ENCODE measurements at regions not wholly inside any gene's neighbourhood (a gene's known extent, or its start where the extent isn't known, plus 50 kb on each side); places are given as distances from the start of the nearest gene placed in this dataset.

GRCh38 chr20:22771706-22772105, 187.3 kb upstream of the FOXA2 start:
- H2AFZ ChIP-seq (ENCODE audit: insufficient read depth, low read length, poor library complexity), result no peak overlapping the region
- DNase-seq, result no peak
- H4K8ac ChIP-seq (ENCODE audit: low read depth, low read length), result no peak overlapping the region
- H3K4me2 ChIP-seq (ENCODE audit: low read length), result no peak overlapping the region
- no peaks in the 10 kb centered on the region for H3K9me3 ChIP-seq (ENCODE audit: insufficient read depth, low read depth, low read length)
- no CpG with 5 or more reads among the region's 5 CpGs for WGBS (ENCODE audit: extremely low coverage, insufficient coverage, insufficient read length)
- H3K4ac ChIP-seq (ENCODE audit: low read depth, low read length), result no peak overlapping the region
- no peak overlapping the region for H4K91ac ChIP-seq (ENCODE audit: low read depth, low read length)
- no peaks in the 10 kb centered on the region for H3K36me3 ChIP-seq (ENCODE audit: control insufficient read depth in 1 of 2, insufficient read depth in 2 of 2, low read length in 2 of 2)
- peaks cover 21 to 38% of the 10 kb centered on the region in 2 experiments for H3K4me1 ChIP-seq (ENCODE audit: control insufficient read depth in 1 of 2, insufficient read depth in 2 of 2, low read length in 2 of 2)
- H3K27ac ChIP-seq (ENCODE audit: low read depth, low read length), result no peak overlapping the region
- no peak overlapping the region for H3K9ac ChIP-seq (ENCODE audit: low read length)
- no peak overlapping the region for H3K18ac ChIP-seq (ENCODE audit: low read length)
- H2BK120ac ChIP-seq (ENCODE audit: insufficient read depth, low read length, poor library complexity), result no peak overlapping the region
- H3K27me3 ChIP-seq (ENCODE audit: insufficient read depth, low read length), result no peaks in the 10 kb centered on the region
- peaks cover 18% of the 10 kb centered on the region for H3K79me1 ChIP-seq (ENCODE audit: low read length)
- no peaks in the 10 kb centered on the region for H3K79me2 ChIP-seq (ENCODE audit: control insufficient read depth, insufficient read depth, low read length, poor library complexity)
- H2BK5ac ChIP-seq (ENCODE audit: low read depth, low read length, poor library complexity), result no peak overlapping the region
- no peak overlapping the region for H2AK5ac ChIP-seq (ENCODE audit: low read length)
- H2BK12ac ChIP-seq (ENCODE audit: low read length), result no peak overlapping the region
- no peak overlapping the region for H4K12ac ChIP-seq (ENCODE audit: low read depth, low read length)
- H3K4me3 ChIP-seq (ENCODE audit: low read depth, low read length), result no peak overlapping the region
- H3K14ac ChIP-seq (ENCODE audit: low read length), result no peak overlapping the region
- no peak overlapping the region for H3K23ac ChIP-seq (ENCODE audit: low read length)

- H3K23ac ChIP-seq (ENCODE audit: low read length), result no peak overlapping the region
- H3K79me1 ChIP-seq (ENCODE audit: low read length), result peaks cover 19% of the 10 kb centered on the region
- no peak overlapping the region for H4K12ac ChIP-seq (ENCODE audit: low read depth, low read length)
- H4K91ac ChIP-seq (ENCODE audit: low read depth, low read length), result no peak overlapping the region
- no peak overlapping the region for H3K14ac ChIP-seq (ENCODE audit: low read length)
- H3K36me3 ChIP-seq (ENCODE audit: control insufficient read depth in 1 of 2, insufficient read depth in 2 of 2, low read length in 2 of 2), result no peaks in the 10 kb centered on the region
- no peak overlapping the region for H2BK5ac ChIP-seq (ENCODE audit: low read depth, low read length, poor library complexity)
- peaks cover 18 to 31% of the 10 kb centered on the region in 2 experiments for H3K4me1 ChIP-seq (ENCODE audit: control insufficient read depth in 1 of 2, insufficient read depth in 2 of 2, low read length in 2 of 2)
- H3K27ac ChIP-seq (ENCODE audit: low read depth, low read length), result no peak overlapping the region
- H3K4me3 ChIP-seq (ENCODE audit: low read depth, low read length), result no peak overlapping the region
- no peak overlapping the region for H3K18ac ChIP-seq (ENCODE audit: low read length)
- no peak overlapping the region for H4K8ac ChIP-seq (ENCODE audit: low read depth, low read length)
- H2AFZ ChIP-seq (ENCODE audit: insufficient read depth, low read length, poor library complexity), result no peak overlapping the region
- no CpG with 5 or more reads among the region's 3 CpGs for WGBS (ENCODE audit: extremely low coverage, insufficient coverage, insufficient read length)
- H2BK12ac ChIP-seq (ENCODE audit: low read length), result no peak overlapping the region
- no peak overlapping the region for H3K4ac ChIP-seq (ENCODE audit: low read depth, low read length)
- H2BK120ac ChIP-seq (ENCODE audit: insufficient read depth, low read length, poor library complexity), result no peak overlapping the region
- no peaks in the 10 kb centered on the region for H3K27me3 ChIP-seq (ENCODE audit: insufficient read depth, low read length)
- H3K4me2 ChIP-seq (ENCODE audit: low read length), result no peak overlapping the region
- no peak overlapping the region for H2AK5ac ChIP-seq (ENCODE audit: low read length)
- no peaks in the 10 kb centered on the region for H3K9me3 ChIP-seq (ENCODE audit: insufficient read depth, low read depth, low read length)
- DNase-seq, result no peak
- H3K9ac ChIP-seq (ENCODE audit: low read length), result no peak overlapping the region
- no peaks in the 10 kb centered on the region for H3K79me2 ChIP-seq (ENCODE audit: control insufficient read depth, insufficient read depth, low read length, poor library complexity)
These were observed 189.0 kb upstream of the FOXA2 start for GRCh38 chr20:22773344-22773743.

- Histone ChIP-seq H2BK12ac (ENCODE audit: low read length) (no peak overlapping the region), H3K14ac (ENCODE audit: low read length) (no peak overlapping the region), H3K18ac (ENCODE audit: low read length) (no peak overlapping the region), H2AK5ac (ENCODE audit: low read length) (no peak overlapping the region), H2BK120ac (ENCODE audit: insufficient read depth, low read length, poor library complexity) (no peak overlapping the region), H2AFZ (ENCODE audit: insufficient read depth, low read length, poor library complexity) (no peak overlapping the region), H3K23ac (ENCODE audit: low read length) (no peak overlapping the region), H3K4ac (ENCODE audit: low read depth, low read length) (no peak overlapping the region), H3K9me3 (ENCODE audit: insufficient read depth, low read depth, low read length) (no peaks in the 10 kb centered on the region), H3K9ac (ENCODE audit: low read length) (no peak overlapping the region), H3K4me1 (ENCODE audit: control insufficient read depth in 1 of 2, insufficient read depth in 2 of 2, low read length in 2 of 2) (peaks cover 14 to 25% of the 10 kb centered on the region in 2 experiments), H3K36me3 (ENCODE audit: control insufficient read depth in 1 of 2, insufficient read depth in 2 of 2, low read length in 2 of 2) (no peaks in the 10 kb centered on the region), H4K12ac (ENCODE audit: low read depth, low read length) (no peak overlapping the region), H3K27me3 (ENCODE audit: insufficient read depth, low read length) (no peaks in the 10 kb centered on the region), H3K79me1 (ENCODE audit: low read length) (peaks cover 19% of the 10 kb centered on the region), H3K4me3 (ENCODE audit: low read depth, low read length) (no peak overlapping the region), H3K79me2 (ENCODE audit: control insufficient read depth, insufficient read depth, low read length, poor library complexity) (no peaks in the 10 kb centered on the region), H4K8ac (ENCODE audit: low read depth, low read length) (no peak overlapping the region), H4K91ac (ENCODE audit: low read depth, low read length) (no peak overlapping the region), H2BK5ac (ENCODE audit: low read depth, low read length, poor library complexity) (peak overlapping the region; percentile 10), H3K4me2 (ENCODE audit: low read length) (peak overlapping the region; percentile 15), H3K27ac (ENCODE audit: low read depth, low read length) (peak overlapping the region; percentile 88)
- DNase-seq, result no peak
- no CpG with 5 or more reads among the region's 1 CpG for WGBS (ENCODE audit: extremely low coverage, insufficient coverage, insufficient read length)
These were observed 190.9 kb upstream of the FOXA2 start for GRCh38 chr20:22775256-22775655.

GRCh38 chr20:22775671-22776139, 191.3 kb upstream of the FOXA2 start:
- H2AK5ac ChIP-seq (ENCODE audit: low read length), result no peak overlapping the region
- H3K4ac ChIP-seq (ENCODE audit: low read depth, low read length), result no peak overlapping the region
- no peak overlapping the region for H3K4me3 ChIP-seq (ENCODE audit: low read depth, low read length)
- peak overlapping the region; percentile 88 for H3K27ac ChIP-seq (ENCODE audit: low read depth, low read length)
- H3K9ac ChIP-seq (ENCODE audit: low read length), result no peak overlapping the region
- H3K79me1 ChIP-seq (ENCODE audit: low read length), result peaks cover 16% of the 10 kb centered on the region
- no peak overlapping the region for H4K8ac ChIP-seq (ENCODE audit: low read depth, low read length)
- no peaks in the 10 kb centered on the region for H3K9me3 ChIP-seq (ENCODE audit: insufficient read depth, low read depth, low read length)
- no CpG with 5 or more reads among the region's 2 CpGs for WGBS (ENCODE audit: extremely low coverage, insufficient coverage, insufficient read length)
- H4K12ac ChIP-seq (ENCODE audit: low read depth, low read length), result no peak overlapping the region
- no peaks in the 10 kb centered on the region for H3K27me3 ChIP-seq (ENCODE audit: insufficient read depth, low read length)
- peak overlapping the region; percentile 15 for H3K4me2 ChIP-seq (ENCODE audit: low read length)
- peaks cover 14 to 21% of the 10 kb centered on the region in 2 experiments for H3K4me1 ChIP-seq (ENCODE audit: control insufficient read depth in 1 of 2, insufficient read depth in 2 of 2, low read length in 2 of 2)
- no peaks in the 10 kb centered on the region for H3K79me2 ChIP-seq (ENCODE audit: control insufficient read depth, insufficient read depth, low read length, poor library complexity)
- no peak overlapping the region for H2AFZ ChIP-seq (ENCODE audit: insufficient read depth, low read length, poor library complexity)
- no peaks in the 10 kb centered on the region for H3K36me3 ChIP-seq (ENCODE audit: control insufficient read depth in 1 of 2, insufficient read depth in 2 of 2, low read length in 2 of 2)
- DNase-seq, result peak; percentile 86 to 93
- H2BK12ac ChIP-seq (ENCODE audit: low read length), result no peak overlapping the region
- H2BK5ac ChIP-seq (ENCODE audit: low read depth, low read length, poor library complexity), result no peak overlapping the region
- H3K23ac ChIP-seq (ENCODE audit: low read length), result no peak overlapping the region
- no peak overlapping the region for H3K14ac ChIP-seq (ENCODE audit: low read length)
- no peak overlapping the region for H4K91ac ChIP-seq (ENCODE audit: low read depth, low read length)
- no peak overlapping the region for H3K18ac ChIP-seq (ENCODE audit: low read length)
- peak overlapping the region; percentile 15 for H2BK120ac ChIP-seq (ENCODE audit: insufficient read depth, low read length, poor library complexity)
